Astrocyte (in vitro differentiated cells and primary cell): ENCODE measurements at regions not wholly inside any gene's neighbourhood (a gene's known extent, or its start where the extent isn't known, plus 50 kb on each side); places are given as distances from the start of the nearest gene placed in this dataset.

Source experiments
- CTCF ChIP-seq: IDR thresholded peaks from 2 replicates; pipeline ENCODE4 v1.5.1; 2011; ENCODE audit warnings: low read depth, mild to moderate bottlenecking, inconsistent platforms, low read length, moderate library complexity; ENCODE audit not compliant: insufficient read depth
- EZH2 ChIP-seq: IDR thresholded peaks from 2 replicates; pipeline ENCODE4 v1.6.1; 2012; ENCODE audit warnings: mild to moderate bottlenecking, low read length, inconsistent platforms; ENCODE audit not compliant: insufficient read depth

DNA sequence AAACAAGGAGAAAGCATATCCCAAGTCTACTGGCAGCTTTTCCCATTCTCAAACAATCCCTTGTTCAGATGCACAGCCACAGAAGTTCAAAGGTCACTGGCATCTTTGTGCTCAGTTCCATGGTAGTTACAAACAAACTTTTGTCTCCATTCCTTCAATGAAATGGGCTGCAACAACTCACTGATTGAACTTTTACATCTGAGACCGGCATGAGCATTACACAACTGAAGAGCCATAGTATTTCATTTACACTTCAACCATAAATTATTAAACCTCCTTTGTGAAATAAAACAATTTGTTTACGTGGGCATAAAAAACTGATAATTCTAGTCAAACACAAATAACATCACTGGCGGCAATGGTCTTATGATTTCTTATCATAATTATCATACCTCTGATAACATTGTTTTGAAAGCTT lies 67.8 kb upstream of the ARHGAP32 start:
- no peak for TF ChIP-seq CTCF
- TF ChIP-seq EZH2: no peak
